Stimulated activated naive B cell treated with anti-CD40 and anti-IgM and Interleukin-4, amounts not matched to agents 10 μg/mL and 1 μg/mL and 100 μg/mL, for 72 hours (primary cell): ENCODE measurements at regions not wholly inside any gene's neighbourhood (a gene's known extent, or its start where the extent isn't known, plus 50 kb on each side); places are given as distances from the start of the nearest gene placed in this dataset.
"Not testable (repeated sequence)": the region's sequence is repeated elsewhere in the genome, so short reads cannot be mapped to it uniquely, and the experiment has no call there.

ENCODE experiments used
- ATAC-seq, 2 donors: fragments of 150-1000 bp; cut with Tn5 transposase; replicated peaks; 2 replicates each; pipeline ENCODE4 v1.10.0; 2021; ENCODE audit warnings: moderate library complexity in 1 of 2
- DNase-seq: peaks from one replicate; pipeline ENCODE4 v3.0.0; 2021
- H3K27ac Mint-ChIP-seq: one replicate; pipeline ENCODE4 v1.8.0; 2022; ENCODE audit warnings: mild to moderate bottlenecking, mixed read lengths
- H3K27me3 Mint-ChIP-seq, 2 donors: one replicate each; pipeline ENCODE4 v1.8.0; 2022; ENCODE audit warnings: mixed read lengths in 2 of 2
- H3K36me3 Mint-ChIP-seq, 2 donors: one replicate each; pipeline ENCODE4 v1.8.0; 2022; ENCODE audit warnings: mixed read lengths in 2 of 2, mild to moderate bottlenecking in 1 of 2
- H3K4me1 Mint-ChIP-seq, 2 donors: one replicate each; pipeline ENCODE4 v1.8.0; 2022; ENCODE audit warnings: mixed read lengths in 2 of 2, mild to moderate bottlenecking in 1 of 2
- H3K4me3 Mint-ChIP-seq, 2 donors: one replicate each; pipeline ENCODE4 v1.8.0; 2022; ENCODE audit warnings: mild to moderate bottlenecking in 2 of 2, mixed read lengths in 2 of 2, moderate library complexity in 1 of 2
- H3K9me3 Mint-ChIP-seq, 2 donors: one replicate each; pipeline ENCODE4 v1.8.0; 2022; ENCODE audit warnings: mixed read lengths in 2 of 2, mild to moderate bottlenecking in 1 of 2

DNA sequence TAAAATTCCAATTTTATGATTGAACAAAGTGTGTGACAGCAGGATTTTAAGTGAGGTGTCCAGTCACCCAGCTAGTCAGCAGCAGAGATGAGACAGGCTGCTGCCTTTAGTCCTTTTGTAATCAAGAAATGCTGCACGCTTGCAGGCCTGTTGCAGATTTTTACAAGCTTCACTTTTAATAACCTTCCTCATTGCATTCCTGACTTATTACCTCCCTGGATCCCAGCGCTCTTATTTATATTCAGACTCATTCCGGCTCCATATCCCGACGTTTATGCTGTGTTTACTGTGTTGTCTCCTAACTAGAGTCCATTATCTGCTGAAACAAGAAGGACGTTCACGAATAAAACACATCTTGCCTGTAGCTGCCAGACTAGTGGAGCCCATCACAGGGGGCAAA is 442.5 kb upstream of the KLHL29 start:
- Mint-ChIP-seq H3K36me3 (no peaks in the 10 kb centered on the region), H3K4me1 (peaks cover 0 to 8% of the 10 kb centered on the region in 2 donors), H3K27ac (no peak overlapping the region), H3K4me3 (no peak overlapping the region), H3K27me3 (no peaks in the 10 kb centered on the region), H3K9me3 (peaks cover 0 to 2% of the 10 kb centered on the region in 2 donors)
- ATAC-seq (no peak), DNase-seq (no peak)

DNA sequence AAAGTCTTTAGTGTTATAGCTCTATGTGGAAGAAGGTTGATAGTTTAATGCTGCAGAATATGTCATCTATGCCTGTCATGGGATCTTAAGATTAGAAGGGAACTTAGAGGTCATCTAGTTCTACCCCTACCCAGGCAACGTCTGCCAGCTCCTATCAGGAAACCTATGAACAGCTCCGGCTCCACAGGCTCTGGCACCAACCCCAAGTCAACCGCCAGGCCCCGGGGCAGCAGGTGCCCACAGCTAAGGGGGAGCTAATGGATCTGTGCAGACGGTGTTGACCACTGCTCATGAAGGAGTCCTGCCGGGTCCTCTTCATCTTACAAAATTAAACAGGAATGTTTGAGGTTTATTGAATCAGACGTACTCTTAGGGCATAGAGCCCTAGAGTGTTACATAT is 440.8 kb upstream of the KLHL29 start:
- no peak for DNase-seq
- H3K9me3 Mint-ChIP-seq = peaks cover 0 to 2% of the 10 kb centered on the region in 2 donors
- no peak for ATAC-seq
- peaks cover 0 to 15% of the 10 kb centered on the region in 2 donors for H3K4me1 Mint-ChIP-seq
- no peak overlapping the region for H3K27ac Mint-ChIP-seq
- H3K36me3 Mint-ChIP-seq = no peaks in the 10 kb centered on the region
- no peaks in the 10 kb centered on the region for H3K27me3 Mint-ChIP-seq
- no peak overlapping the region for H3K4me3 Mint-ChIP-seq

DNA sequence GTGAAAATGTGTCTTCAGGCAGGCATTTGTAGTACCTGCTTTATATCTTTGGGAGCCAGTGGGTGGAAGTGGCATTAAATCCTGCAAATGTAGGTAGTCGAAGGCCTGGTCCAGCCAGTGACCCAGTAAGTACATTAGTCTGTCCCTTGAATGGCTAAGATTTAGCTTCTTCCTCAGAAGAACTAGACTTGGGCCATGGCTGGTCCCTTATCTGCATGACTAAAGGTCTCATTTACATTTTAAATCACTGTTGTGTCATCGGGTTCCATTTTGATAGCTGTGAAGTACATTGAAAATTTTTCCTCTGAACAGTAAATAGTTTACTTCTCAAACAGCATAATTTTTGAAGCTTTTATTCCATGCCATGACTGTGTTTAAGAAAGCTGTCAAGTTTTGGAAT is 438.4 kb upstream of the KLHL29 start:
- DNase-seq (no peak), ATAC-seq (peak; percentile 35 to 50)
- Mint-ChIP-seq H3K27ac (no peak overlapping the region), H3K27me3 (no peaks in the 10 kb centered on the region), H3K4me3 (no peak overlapping the region), H3K36me3 (no peaks in the 10 kb centered on the region), H3K4me1 (peaks cover 0 to 15% of the 10 kb centered on the region in 2 donors), H3K9me3 (peaks cover 0 to 2% of the 10 kb centered on the region in 2 donors)

DNA sequence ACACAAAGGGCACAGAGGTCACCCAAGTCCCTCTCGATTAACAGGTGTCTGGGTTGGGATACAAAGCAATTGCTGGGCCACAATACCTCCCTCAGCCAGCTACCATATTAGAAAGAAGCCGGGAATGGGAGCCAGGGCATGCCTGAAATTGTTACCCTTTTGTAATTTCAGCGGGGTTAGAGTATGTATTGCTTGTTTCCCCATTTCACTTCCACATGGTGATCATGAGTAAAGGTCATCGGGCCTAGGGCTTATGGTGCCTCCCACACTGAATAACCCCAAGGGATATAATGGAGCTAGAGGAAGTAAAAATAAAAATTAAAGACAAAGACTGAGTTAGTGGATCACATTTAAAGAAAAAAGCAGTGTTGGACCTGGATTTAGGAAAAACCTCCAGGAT is 437.2 kb upstream of the KLHL29 start:
- no peak overlapping the region for H3K4me3 Mint-ChIP-seq
- DNase-seq (no peak), ATAC-seq (peak; percentile 84 to 90)
- no peaks in the 10 kb centered on the region for H3K36me3 Mint-ChIP-seq
- H3K27me3 Mint-ChIP-seq = no peaks in the 10 kb centered on the region
- H3K9me3 Mint-ChIP-seq = peaks cover 0 to 2% of the 10 kb centered on the region in 2 donors
- H3K4me1 Mint-ChIP-seq = peaks cover 0 to 15% of the 10 kb centered on the region in 2 donors
- no peak overlapping the region for H3K27ac Mint-ChIP-seq

DNA sequence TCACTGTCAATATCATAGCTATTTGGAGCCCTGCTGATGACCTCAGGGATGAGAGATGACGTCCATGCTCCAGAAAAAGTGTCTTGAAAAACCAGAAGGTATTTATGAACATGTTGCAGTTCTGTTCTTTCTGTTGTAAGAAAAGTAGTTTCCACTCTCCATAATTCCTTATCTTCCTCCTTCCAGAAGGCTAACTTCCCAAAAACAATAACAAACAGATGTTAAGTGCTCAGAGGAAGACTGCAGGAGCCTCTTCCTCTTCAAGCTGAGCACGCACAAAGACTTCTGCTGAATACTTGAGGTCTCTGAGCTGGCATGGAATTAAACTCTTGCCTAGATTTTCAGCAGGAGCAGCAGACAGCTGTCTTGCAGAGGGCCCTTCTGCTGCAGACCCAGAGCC is 434.5 kb upstream of the KLHL29 start:
- Mint-ChIP-seq H3K36me3 (no peaks in the 10 kb centered on the region), H3K27ac (no peak overlapping the region), H3K4me1 (peaks cover 0 to 15% of the 10 kb centered on the region in 2 donors), H3K27me3 (no peaks in the 10 kb centered on the region), H3K4me3 (no peak overlapping the region), H3K9me3 (peaks cover 0 to 2% of the 10 kb centered on the region in 2 donors)
- DNase-seq = no peak
- ATAC-seq = no peak

DNA sequence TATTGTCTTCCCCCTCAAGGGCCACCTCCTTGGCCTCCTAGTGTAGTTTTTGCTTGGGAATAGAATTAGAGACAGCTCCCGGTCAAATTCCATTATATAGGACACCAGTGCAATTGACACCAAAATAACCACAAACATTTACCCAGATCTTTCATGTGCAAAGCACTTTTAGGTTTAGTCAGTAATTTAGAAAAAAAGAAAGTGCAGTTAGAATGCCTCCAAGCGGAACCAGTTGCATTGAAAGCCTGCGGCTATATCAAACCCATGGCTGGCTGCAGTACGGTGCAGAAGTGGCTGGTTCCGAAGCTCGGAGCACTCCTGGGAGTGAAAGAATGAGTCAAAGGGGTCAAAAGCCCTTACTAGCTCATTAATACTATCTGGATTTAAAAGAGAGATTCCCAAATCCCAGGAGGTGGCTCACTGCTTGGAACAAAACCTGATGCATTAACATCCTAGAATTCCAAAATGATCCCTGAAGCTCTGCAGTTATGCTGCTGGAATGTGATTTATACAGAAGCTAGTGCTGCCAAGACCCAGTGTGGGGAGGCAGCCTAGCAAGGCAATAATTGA is 432.2 kb upstream of the KLHL29 start:
- H3K4me3 Mint-ChIP-seq = no peak overlapping the region
- DNase-seq = no peak
- ATAC-seq = no peak
- H3K4me1 Mint-ChIP-seq = peaks cover 0 to 4% of the 10 kb centered on the region in 2 donors
- H3K9me3 Mint-ChIP-seq = no peaks in the 10 kb centered on the region
- H3K27ac Mint-ChIP-seq = no peak overlapping the region
- H3K36me3 Mint-ChIP-seq = no peaks in the 10 kb centered on the region
- H3K27me3 Mint-ChIP-seq = no peaks in the 10 kb centered on the region

DNA sequence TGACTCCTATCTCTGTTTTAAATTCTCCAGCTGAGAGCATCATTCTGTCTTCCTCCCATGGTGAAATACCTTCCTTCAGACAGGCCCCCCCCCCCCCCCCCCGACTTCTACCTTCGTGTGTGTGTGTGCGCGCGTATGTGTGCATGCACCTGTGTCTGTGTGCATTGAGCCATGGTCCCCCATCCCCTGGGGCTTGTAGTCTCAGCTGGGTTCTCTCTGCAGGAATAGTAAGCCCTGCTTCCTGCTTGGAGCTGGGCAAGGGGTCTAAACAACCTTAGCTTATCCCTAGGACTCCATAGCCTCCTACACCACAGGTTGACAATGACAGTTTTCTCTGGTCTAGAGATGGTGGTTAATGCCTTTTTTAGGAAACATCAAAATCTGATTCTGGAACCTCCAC is 427.5 kb upstream of the KLHL29 start:
- Mint-ChIP-seq H3K27ac (no peak overlapping the region), H3K9me3 (no peaks in the 10 kb centered on the region), H3K27me3 (no peaks in the 10 kb centered on the region), H3K4me3 (no peak overlapping the region), H3K36me3 (no peaks in the 10 kb centered on the region), H3K4me1 (no peaks in the 10 kb centered on the region)
- ATAC-seq = no peak
- DNase-seq = no peak

DNA sequence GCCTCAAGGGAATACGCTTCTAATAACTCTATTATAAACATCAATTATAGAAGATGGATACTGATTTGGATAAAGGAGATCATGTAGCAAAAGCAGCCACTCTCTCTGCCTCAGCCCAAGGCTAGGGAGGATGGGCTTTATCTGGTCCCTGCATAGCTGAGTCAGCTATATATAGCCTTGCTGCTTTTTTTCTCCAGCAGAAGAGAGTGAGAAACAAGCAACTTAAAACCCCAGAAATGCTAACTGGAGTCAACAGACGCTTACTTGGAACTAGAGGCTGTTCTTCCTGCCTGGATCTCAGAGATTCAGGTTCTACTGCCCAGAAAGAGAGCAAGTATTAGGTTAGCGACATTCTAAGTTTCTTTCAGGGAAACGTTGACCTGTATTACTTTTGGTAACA is 426.7 kb upstream of the KLHL29 start:
- H3K27ac Mint-ChIP-seq = no peak overlapping the region
- ATAC-seq (no peak), DNase-seq (no peak)
- no peak overlapping the region for H3K4me3 Mint-ChIP-seq
- no peaks in the 10 kb centered on the region for H3K4me1 Mint-ChIP-seq
- no peaks in the 10 kb centered on the region for H3K36me3 Mint-ChIP-seq
- no peaks in the 10 kb centered on the region for H3K27me3 Mint-ChIP-seq
- peaks cover 0 to 2% of the 10 kb centered on the region in 2 donors for H3K9me3 Mint-ChIP-seq

DNA sequence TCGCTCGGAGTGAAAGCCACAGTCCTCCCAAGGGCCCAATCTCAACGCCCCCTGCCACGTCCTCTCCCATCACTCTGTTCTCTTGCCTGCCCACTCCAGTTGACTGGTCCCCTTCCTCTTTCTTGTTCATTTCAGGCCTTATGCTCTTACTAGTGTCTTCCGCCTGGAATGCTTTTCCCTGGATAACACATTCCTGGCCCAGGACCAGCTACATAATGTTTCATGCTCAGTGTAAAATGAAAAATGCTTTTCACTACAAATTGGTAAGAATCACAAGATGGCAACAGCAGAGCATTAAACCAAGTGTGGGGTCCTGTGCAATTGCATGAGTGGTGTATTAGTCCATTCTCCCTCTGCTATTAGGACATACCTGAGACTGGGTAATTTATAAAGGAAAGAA is 417.2 kb upstream of the KLHL29 start:
- H3K9me3 Mint-ChIP-seq = peaks cover 3 to 4% of the 10 kb centered on the region in 2 donors

DNA sequence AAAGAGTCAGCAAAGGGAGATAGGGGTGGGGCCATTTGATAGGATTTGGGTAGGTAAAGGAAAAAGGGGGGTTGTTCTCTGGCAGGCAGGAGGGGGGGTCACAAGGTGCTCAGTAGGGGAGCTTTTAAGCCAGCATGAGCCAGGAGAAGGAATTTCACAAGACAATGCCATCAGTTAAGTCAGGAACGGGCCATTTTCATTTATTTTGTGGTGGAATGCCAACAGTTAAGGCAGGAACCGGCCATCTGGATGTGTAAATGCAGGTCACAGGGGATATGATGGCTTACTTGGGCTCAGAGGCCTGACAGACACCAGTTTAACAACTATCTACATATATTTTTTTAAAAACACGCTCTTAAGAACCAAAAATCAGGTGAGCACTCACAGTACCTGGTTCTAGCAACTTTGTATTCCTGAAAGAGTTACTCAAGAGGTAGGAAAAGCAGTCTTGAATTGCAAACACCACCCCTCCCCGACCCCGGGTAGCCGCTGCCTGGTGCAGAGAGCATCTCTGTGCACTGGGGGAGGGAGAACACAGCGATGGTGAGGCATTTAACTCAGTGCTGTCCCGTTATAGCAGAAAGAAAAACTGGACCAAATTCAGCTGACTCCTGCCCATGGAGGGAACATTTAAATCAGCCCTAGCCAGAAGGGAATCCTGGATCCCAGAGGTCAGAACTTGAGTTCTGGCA is 414.5 kb upstream of the KLHL29 start:
- H3K27ac Mint-ChIP-seq = no peak overlapping the region
- no peak for ATAC-seq

More for the DNA sequence above, 417.2 kb upstream of the KLHL29 start:
- Mint-ChIP-seq H3K27me3 (peaks cover 5 to 8% of the 10 kb centered on the region in 2 donors), H3K27ac (no peak overlapping the region), H3K36me3 (no peaks in the 10 kb centered on the region), H3K4me3 (no peak overlapping the region), H3K4me1 (no peaks in the 10 kb centered on the region)
- no peak for ATAC-seq
- DNase-seq = no peak

DNA sequence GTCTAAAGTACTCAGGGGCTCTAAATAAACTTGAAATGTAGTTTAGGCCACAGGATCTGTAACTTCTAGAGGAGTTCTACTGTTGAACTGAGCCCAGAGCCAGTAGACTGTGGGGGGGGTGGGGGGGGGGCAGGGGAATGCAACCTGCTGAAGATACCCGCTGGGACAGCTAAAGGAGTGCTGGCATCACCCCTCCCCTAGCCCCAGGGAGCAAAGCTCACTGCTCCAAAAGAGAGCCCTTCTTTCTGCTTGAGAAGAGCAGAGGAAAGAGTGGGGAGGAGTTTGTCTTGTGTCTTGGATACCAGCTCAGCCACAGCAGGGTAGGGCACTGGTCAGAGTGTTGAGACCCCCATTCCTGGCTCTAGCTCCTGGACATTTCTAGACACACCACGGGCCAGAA is 414.0 kb upstream of the KLHL29 start:
- Mint-ChIP-seq H3K4me1 (no peaks in the 10 kb centered on the region), H3K27me3 (peaks cover 5 to 8% of the 10 kb centered on the region in 2 donors), H3K4me3 (no peak overlapping the region), H3K9me3 (peaks cover 3% of the 10 kb centered on the region in 2 donors), H3K36me3 (no peaks in the 10 kb centered on the region), H3K27ac (no peak overlapping the region)
- no peak for ATAC-seq
- no peak for DNase-seq

More for the DNA sequence above, 414.5 kb upstream of the KLHL29 start:
- H3K4me1 Mint-ChIP-seq = no peaks in the 10 kb centered on the region
- no peak overlapping the region for H3K4me3 Mint-ChIP-seq
- no peaks in the 10 kb centered on the region for H3K36me3 Mint-ChIP-seq
- peaks cover 5 to 8% of the 10 kb centered on the region in 2 donors for H3K27me3 Mint-ChIP-seq
- H3K9me3 Mint-ChIP-seq = peaks cover 3% of the 10 kb centered on the region in 2 donors
- DNase-seq = no peak

DNA sequence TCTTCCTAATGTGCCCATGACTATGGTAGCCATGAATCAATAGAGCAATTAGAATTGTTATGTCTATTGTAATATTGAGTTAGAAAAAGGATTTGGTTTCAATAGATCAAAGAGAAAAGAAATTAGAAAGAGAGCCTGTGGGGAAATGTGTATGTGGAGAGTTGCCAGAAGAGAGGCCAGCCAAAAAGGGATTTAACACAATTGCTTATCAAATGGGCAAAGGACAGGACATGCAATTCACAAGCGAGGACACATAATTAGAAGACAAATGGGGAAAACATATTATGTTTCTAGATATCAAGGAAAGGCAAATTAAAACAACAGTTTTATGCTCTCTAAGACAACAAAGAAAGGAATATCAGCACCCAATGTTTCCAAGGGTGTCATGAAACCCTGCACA is 403.2 kb upstream of the KLHL29 start:
- no peak overlapping the region for H3K4me3 Mint-ChIP-seq
- peaks cover 0 to 7% of the 10 kb centered on the region in 2 donors for H3K9me3 Mint-ChIP-seq
- DNase-seq (no peak), ATAC-seq (no peak)
- H3K4me1 Mint-ChIP-seq = no peaks in the 10 kb centered on the region
- no peaks in the 10 kb centered on the region for H3K36me3 Mint-ChIP-seq
- H3K27ac Mint-ChIP-seq = no peak overlapping the region
- no peaks in the 10 kb centered on the region for H3K27me3 Mint-ChIP-seq

DNA sequence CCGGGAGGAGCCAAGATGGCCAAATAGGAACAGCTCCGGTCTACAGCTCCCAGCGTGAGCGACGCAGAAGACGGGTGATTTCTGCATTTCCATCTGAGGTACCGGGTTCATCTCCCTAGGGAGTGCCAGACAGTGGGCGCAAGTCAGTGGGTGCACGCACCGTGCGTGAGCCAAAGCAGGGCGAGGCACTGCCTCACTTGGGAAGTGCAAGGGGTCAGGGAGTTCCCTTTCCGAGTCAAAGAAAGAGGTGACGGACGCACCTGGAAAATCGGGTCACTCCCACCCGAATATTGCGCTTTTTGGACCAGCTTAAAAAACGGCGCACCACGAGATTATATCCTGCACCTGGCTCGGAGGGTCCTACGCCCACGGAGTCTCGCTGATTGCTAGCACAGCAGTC is 400.8 kb upstream of the KLHL29 start:
- H3K4me3 Mint-ChIP-seq, H3K36me3 Mint-ChIP-seq, H3K9me3 Mint-ChIP-seq, ATAC-seq, DNase-seq, H3K27me3 Mint-ChIP-seq, H3K27ac Mint-ChIP-seq, H3K4me1 Mint-ChIP-seq: not testable (repeated sequence)

DNA sequence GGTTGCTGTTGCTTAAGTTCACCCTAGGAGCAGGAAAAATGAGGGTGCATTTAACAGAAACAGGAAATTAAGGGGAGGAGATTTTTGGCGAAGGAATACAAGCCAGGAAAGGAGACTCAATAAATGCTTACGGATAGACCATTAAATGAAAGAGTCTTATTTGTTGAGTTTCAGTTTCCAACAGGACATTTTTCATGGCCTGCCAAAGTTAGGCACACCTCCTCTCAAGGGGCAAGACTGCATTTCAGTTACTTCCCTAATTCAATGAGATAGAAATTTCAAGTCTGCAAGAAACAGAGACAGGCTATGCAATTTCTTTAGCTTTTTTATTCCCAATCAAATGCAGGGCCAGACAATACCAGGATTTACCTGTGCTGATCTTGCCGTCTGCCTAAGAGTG is 394.7 kb upstream of the KLHL29 start:
- H3K9me3 Mint-ChIP-seq = no peaks in the 10 kb centered on the region

DNA sequence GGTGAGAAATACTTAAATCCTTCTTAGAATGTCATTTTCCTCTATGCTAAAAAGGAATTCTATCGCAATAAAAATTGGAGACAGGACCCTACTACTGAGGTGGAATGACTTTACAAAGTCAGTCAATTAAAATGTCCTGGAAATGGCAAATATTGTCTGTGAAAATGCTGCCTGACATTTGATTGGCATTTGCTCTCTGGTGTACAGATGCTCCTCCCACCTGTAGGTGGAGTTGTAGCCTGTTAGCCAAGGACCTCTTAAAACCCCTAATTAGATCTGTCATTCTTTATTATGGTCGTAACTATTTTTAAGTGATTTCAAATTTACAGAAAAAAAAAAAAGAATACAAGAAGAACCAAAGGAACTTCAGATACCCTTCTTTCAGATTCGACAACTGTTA is 393.1 kb upstream of the KLHL29 start:
- DNase-seq = no peak
- no peak for ATAC-seq
- Mint-ChIP-seq H3K4me3 (no peak overlapping the region), H3K27me3 (no peaks in the 10 kb centered on the region), H3K36me3 (no peaks in the 10 kb centered on the region), H3K4me1 (no peaks in the 10 kb centered on the region), H3K9me3 (no peaks in the 10 kb centered on the region), H3K27ac (no peak overlapping the region)

More for the DNA sequence above, 394.7 kb upstream of the KLHL29 start:
- Mint-ChIP-seq H3K36me3 (no peaks in the 10 kb centered on the region), H3K27me3 (no peaks in the 10 kb centered on the region), H3K4me3 (no peak overlapping the region), H3K4me1 (no peaks in the 10 kb centered on the region), H3K27ac (no peak overlapping the region)
- no peak for ATAC-seq
- no peak for DNase-seq
